Ishikawa (cell line): ENCODE measurements at regions not wholly inside any gene's neighbourhood (a gene's known extent, or its start where the extent isn't known, plus 50 kb on each side); places are given as distances from the start of the nearest gene placed in this dataset.

Experiments used
- CEBPB ChIP-seq: IDR thresholded peaks from 2 replicates; pipeline ENCODE4 v1.6.1; 2012
- CREB1 ChIP-seq: IDR thresholded peaks from 2 replicates; pipeline ENCODE4 v1.6.1; 2012; ENCODE audit warnings: low read depth
- EGR1 ChIP-seq: IDR thresholded peaks from 2 replicates; pipeline ENCODE4 v1.6.1; 2012
- EP300 ChIP-seq: IDR thresholded peaks from 2 replicates; pipeline ENCODE4 v1.6.1; 2012; ENCODE audit warnings: borderline replicate concordance
- FOXM1 ChIP-seq: IDR thresholded peaks from 2 replicates; pipeline ENCODE4 v1.6.1; 2012; ENCODE audit warnings: low read depth, borderline replicate concordance
- NFIC ChIP-seq: IDR thresholded peaks from 2 replicates; pipeline ENCODE4 v1.6.1; 2012
- RAD21 ChIP-seq: IDR thresholded peaks from 2 replicates; pipeline ENCODE4 v1.6.1; 2012; ENCODE audit warnings: low read depth
- TAF1 ChIP-seq: IDR thresholded peaks from 2 replicates; pipeline ENCODE4 v1.6.1; 2012; ENCODE audit warnings: low read depth, mild to moderate bottlenecking
- TCF12 ChIP-seq: IDR thresholded peaks from 2 replicates; pipeline ENCODE4 v1.6.1; 2012; ENCODE audit warnings: low read depth
- TEAD4 ChIP-seq: IDR thresholded peaks from 2 replicates; pipeline ENCODE4 v1.6.1; 2012
- YY1 ChIP-seq: IDR thresholded peaks from 2 replicates; pipeline ENCODE4 v1.6.1; 2012; ENCODE audit warnings: low read depth
- ZBTB7A ChIP-seq: IDR thresholded peaks from 2 replicates; pipeline ENCODE4 v1.6.1; 2012; ENCODE audit warnings: low read depth
- TF ChIP-seq, protein P1 (sequence below): IDR thresholded peaks from 2 replicates; pipeline ENCODE4 v1.6.1; 2012; ENCODE audit warnings: low read depth, mild to moderate bottlenecking
- TF ChIP-seq, protein P2 (sequence below): IDR thresholded peaks from 2 replicates; pipeline ENCODE4 v1.6.1; 2012
- TF ChIP-seq, protein P3 (sequence below): IDR thresholded peaks from 2 replicates; pipeline ENCODE4 v1.6.1; 2012

DNA sequence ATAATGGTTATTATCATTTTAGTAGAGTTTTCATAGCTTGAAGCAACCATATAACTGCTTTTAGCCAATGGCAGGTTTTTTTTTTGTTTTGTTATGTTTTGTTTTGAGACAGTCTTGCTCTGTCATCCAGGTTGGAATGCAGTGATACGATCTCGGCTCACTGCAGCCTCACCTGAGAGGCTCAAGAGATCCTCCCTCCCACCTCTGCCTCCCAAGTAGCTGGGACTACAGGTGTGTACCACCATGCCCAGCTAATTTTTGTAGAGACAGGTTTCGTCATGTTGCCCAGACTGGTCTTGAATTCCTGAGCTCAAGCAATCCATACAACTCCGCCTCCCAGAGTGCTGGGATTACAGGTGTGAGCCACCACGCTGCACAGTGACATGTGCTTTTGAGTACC is 117.5 kb upstream of the GAREM1 start:
- TF ChIP-seq RAD21 (no peak), YY1 (no peak), ZBTB7A (no peak), NFIC (no peak), EP300 (no peak), TEAD4 (no peak), TAF1 (no peak)
- TF ChIP-seq, protein P1, sequence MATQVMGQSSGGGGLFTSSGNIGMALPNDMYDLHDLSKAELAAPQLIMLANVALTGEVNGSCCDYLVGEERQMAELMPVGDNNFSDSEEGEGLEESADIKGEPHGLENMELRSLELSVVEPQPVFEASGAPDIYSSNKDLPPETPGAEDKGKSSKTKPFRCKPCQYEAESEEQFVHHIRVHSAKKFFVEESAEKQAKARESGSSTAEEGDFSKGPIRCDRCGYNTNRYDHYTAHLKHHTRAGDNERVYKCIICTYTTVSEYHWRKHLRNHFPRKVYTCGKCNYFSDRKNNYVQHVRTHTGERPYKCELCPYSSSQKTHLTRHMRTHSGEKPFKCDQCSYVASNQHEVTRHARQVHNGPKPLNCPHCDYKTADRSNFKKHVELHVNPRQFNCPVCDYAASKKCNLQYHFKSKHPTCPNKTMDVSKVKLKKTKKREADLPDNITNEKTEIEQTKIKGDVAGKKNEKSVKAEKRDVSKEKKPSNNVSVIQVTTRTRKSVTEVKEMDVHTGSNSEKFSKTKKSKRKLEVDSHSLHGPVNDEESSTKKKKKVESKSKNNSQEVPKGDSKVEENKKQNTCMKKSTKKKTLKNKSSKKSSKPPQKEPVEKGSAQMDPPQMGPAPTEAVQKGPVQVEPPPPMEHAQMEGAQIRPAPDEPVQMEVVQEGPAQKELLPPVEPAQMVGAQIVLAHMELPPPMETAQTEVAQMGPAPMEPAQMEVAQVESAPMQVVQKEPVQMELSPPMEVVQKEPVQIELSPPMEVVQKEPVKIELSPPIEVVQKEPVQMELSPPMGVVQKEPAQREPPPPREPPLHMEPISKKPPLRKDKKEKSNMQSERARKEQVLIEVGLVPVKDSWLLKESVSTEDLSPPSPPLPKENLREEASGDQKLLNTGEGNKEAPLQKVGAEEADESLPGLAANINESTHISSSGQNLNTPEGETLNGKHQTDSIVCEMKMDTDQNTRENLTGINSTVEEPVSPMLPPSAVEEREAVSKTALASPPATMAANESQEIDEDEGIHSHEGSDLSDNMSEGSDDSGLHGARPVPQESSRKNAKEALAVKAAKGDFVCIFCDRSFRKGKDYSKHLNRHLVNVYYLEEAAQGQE: no peak

DNA sequence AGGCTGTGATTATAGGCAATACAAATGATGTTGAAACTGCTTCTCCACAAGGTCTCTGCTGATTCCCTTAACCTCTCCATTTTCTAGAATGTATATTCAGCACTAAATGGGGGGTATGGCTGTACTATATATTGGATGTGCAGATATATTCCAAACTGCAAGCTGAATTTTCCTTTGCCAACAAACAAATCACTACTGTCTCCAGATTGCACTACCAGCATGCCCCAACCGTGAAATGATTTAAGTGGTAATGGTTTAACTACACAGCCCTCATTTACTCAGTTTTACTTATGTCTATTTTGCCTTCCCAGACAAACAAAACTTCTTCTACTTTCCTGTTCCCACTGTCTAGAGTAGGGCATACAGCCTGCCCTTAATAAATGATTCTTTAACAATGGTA is 112.7 kb upstream of the GAREM1 start:
- no peak for TF ChIP-seq YY1
- no peak for TF ChIP-seq EP300
- TF ChIP-seq TCF12: no peak
- no peak for TF ChIP-seq ZBTB7A
- no peak for TF ChIP-seq CREB1
- no peak for TF ChIP-seq TAF1
- no peak for TF ChIP-seq NFIC
- TF ChIP-seq, protein P1: no peak
- no peak for TF ChIP-seq RAD21
- TF ChIP-seq, protein P2, sequence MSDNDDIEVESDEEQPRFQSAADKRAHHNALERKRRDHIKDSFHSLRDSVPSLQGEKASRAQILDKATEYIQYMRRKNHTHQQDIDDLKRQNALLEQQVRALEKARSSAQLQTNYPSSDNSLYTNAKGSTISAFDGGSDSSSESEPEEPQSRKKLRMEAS: no peak
- TF ChIP-seq, protein P3, sequence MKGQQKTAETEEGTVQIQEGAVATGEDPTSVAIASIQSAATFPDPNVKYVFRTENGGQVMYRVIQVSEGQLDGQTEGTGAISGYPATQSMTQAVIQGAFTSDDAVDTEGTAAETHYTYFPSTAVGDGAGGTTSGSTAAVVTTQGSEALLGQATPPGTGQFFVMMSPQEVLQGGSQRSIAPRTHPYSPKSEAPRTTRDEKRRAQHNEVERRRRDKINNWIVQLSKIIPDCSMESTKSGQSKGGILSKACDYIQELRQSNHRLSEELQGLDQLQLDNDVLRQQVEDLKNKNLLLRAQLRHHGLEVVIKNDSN: no peak
- TF ChIP-seq FOXM1: no peak
- TF ChIP-seq TEAD4: no peak
- TF ChIP-seq EGR1: no peak
- no peak for TF ChIP-seq CEBPB

DNA sequence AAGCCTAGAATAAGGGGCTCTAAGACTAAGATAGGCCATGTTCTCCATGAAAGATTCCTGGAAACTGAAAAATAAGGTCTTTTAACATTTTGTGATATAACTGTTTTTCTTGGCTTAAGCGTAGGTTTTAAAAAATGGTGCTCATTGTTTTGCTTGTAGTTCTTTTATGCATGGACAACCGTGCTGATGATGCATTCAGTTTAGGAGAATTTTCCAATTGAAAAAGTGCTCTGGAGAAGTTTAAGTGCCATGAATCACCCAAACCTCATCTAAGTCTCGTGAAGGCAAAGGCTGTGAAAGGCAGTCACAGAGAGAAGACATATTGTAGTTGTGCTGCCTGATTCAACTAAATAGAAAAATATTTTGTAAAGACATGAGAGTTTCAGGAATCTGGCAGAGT is 111.8 kb upstream of the GAREM1 start:
- peak; percentile 53; the same call in 1 of the 2 replicates for TF ChIP-seq NFIC
- no peak for TF ChIP-seq TCF12

DNA sequence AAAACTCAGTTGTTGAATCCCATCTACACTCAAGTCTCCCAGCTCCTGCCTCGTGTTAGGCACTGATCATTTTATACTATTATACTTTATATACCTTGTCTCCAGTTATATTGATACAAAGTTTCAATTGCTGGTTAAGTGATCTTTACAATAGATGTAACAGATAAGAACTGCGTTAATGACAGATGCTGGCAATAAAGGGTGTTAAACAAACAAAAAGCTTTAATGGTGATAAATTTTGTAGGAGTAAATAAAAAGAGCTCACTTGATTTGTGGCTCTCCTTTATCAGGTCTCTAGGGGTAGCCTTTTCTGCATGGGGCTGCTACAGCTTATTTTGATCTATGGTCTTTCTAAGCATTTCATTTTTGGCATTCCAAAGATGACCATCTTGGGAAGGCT is 106.9 kb upstream of the GAREM1 start:
- TF ChIP-seq EP300: no peak
- TF ChIP-seq NFIC: no peak
- TF ChIP-seq, protein P3: no peak
- no peak for TF ChIP-seq ZBTB7A
- no peak for TF ChIP-seq EGR1
- TF ChIP-seq YY1: no peak
- no peak for TF ChIP-seq TAF1
- TF ChIP-seq TEAD4: no peak
- TF ChIP-seq CREB1: no peak
- no peak for TF ChIP-seq TCF12
- TF ChIP-seq FOXM1: no peak
- TF ChIP-seq CEBPB: no peak

DNA sequence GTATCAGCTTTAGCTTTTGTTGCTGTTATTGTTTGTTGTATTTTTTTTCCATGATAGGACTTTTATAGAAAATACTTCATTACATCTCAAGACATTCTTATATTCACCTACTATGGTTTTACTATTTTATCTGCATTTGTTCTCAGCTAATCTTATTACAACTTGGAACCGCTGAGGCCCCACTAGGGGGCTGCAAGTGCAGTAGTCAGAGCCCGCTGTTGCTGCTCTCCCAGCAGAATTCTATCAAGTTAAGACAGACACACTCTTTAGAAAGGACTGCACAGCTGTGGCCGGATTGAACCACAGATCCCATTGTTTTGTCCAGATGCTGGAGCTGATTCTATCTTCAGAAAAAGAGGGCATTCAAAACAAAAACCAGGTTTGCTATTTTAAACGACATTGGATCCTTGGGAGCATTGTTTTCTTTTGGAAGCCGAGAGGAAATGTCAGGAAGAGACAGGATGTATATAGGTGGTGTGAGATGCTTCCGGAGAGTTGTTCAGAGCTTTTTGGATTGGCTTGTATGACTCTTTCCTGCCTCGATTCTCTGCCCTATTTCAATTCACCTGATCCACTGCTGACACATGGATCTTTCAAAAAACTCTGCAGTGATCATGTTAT is 105.7 kb upstream of the GAREM1 start:
- TF ChIP-seq RAD21: peak; percentile 29
- TF ChIP-seq, protein P3: no peak

DNA sequence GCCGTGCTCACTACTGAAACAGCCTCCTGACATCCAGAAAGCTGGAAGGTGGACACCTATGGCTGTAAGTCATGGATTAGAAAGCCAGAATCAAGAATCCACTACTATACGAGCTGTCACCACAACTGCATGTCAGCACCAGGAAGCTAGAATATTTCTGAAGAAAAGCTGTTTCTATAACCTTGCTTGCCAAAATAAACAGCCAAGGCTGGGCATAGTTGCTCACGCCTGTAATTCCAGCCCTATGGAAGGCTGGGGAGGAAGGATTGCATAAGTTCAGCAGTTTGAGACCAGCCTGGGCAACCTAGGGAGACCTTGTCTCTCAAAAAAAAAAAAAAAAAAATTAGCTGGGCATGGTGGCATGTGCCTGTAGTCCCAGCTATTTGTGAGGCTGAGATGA is 96.3 kb upstream of the GAREM1 start:
- TF ChIP-seq, protein P1: no peak
- no peak for TF ChIP-seq YY1
- no peak for TF ChIP-seq CEBPB
- TF ChIP-seq, protein P2: no peak
- no peak for TF ChIP-seq EGR1
- TF ChIP-seq CREB1: no peak
- TF ChIP-seq ZBTB7A: no peak
- TF ChIP-seq TEAD4: no peak
- no peak for TF ChIP-seq TAF1
